ENCODE measurements at regions not wholly inside any gene's neighbourhood (a gene's known extent, or its start where the extent isn't known, plus 50 kb on each side); places are given as distances from the start of the nearest gene placed in this dataset.

GRCh38 chr3:151995091-151995490 is 121.6 kb downstream of the SUCNR1 start:
- DNase-seq: no peak

DNA sequence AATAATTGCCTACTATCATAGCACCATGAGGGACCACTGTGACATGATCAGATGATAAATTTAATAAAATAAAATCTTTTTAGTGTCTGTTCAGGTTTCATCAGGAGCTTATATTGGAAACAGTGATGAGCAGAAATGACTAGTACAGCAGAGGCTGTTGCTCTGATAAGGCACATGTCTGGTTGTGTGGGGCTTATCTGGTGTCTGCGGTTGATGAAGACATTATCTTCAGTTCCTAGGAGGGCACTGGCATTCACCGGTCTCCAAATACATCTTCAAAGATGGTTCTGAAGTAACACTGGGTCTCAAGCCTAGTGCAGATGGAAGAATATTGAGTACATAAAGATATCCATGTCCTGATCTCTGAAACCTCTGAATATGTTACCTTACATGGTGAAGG is 125.3 kb downstream of the SUCNR1 start:
- no peak for DNase-seq

DNA sequence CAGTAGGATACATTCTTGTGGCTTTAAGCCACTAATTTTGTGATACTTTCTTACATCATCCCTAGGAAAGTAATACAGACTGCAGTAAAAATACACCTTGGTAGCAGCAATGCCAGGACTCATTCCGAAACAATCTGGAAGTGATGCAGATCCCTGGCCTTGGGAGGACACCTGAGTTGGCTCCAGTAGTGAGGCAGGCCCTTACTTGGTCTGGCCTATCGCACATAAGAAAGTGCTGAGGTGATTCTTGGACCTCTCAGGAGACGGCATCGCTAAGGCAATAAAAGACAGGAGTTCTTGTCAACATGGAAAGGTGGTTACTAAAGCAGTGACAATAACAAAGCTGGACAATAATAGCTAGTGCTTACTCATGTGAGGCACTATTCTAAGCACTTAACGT is 126.5 kb downstream of the SUCNR1 start:
- no peak for DNase-seq

DNA sequence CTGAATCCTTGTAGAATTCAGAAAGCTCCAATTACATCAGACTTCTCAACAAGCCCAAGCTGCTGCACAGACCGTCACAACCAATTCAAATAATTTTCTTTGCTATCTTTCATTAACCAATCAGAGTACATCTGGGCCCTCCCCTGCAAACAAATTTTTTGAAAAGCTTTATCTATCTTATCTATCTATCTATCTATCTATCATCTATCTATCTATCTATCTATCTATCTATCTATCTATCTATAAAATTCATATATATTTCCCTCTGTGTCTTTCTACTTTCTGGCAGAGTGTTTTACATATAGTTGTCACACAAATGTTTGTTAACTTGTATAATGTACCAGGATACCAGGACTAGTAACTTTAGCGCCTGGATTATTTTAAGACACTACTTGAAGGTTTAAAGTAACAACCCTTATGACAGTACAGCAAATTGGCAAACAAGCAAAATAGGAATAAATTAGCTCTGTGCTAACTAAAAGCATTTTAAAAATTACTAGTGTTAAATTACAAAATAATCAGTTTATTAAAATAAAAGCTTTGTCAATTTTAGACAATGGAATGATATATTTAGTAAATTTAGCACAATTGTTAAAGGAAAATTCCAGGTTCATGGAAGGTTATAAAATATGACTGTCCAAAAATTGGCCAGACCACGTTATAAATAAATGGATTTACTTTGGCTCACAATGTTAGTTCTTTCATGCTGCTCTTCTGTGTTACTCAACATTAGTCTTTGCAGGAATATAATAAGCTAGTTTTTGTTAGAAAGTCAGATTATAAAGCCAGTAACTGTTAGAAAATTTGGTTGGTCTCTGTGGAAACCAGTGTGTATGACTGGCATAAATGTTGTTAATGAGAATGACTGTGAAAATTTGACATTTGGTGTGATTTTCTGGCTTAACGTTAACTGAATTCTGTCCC is 138.6 kb downstream of the SUCNR1 start:
- DNase-seq: no peak

DNA sequence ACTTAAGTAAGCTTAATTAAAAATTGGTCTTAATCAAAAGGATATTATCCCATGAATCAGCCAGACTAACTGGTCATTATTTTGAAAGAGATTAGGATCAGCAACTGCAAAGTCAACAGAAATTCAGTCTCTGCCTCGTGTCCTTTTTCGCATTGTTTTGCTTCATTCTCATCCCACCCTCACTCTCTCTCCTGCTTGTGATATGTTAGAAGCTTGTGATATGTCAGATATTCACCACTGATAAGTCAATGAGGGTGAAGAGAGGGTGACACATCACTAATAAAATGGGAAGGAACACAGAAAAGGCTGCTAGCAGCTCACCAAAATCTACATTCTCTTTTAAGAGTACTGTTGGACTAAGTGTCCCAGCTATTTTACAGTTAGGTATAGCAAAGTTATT is 146.1 kb downstream of the SUCNR1 start:
- DNase-seq: no peak

DNA sequence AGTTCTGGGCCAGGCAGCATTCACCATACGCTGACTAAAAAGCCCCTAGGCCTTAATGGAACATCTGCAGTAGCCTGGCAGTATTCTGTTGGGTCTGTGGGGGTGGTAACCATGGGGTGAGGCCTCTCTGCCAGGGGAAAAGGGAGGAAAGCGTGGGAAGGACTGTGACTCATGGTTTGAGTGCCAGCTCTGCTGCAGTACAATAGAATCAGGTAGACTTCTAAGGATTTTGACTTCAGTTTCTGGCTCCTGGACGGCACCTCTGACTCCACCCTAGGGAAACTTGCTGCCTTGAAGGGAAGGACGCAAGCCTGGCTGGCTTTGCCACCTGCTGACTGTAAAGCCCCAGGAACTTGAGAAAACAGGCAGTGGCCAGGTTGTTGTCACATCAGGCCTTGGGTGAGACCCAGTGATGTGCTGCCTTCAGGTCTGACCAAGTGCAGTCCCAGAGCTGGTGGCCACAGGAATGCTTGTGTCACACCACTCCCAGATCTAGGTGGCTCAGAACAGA is 148.6 kb downstream of the SUCNR1 start:
- DNase-seq: no peak

GRCh38 chr3:152026033-152026556 is 152.7 kb downstream of the SUCNR1 start:
- DNase-seq: no peak

DNA sequence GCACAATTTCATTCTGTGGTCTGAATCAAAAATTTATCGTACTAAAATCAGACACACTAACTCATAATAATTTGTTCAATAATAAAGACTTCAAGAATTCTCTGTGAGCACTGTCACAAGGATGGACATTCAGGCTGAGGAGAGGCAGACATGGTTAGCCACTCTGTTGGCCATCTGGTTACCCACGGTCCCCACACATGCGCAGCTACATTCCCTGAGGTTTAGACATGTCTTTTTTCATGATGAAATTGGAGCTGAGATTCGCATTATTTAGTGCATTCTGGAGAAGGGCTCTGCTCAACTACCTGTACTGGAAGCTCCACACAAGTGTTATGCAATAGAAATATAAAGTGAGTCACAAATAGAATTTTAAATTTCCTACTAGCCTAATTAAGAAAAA is 156.9 kb downstream of the SUCNR1 start:
- DNase-seq: no peak

DNA sequence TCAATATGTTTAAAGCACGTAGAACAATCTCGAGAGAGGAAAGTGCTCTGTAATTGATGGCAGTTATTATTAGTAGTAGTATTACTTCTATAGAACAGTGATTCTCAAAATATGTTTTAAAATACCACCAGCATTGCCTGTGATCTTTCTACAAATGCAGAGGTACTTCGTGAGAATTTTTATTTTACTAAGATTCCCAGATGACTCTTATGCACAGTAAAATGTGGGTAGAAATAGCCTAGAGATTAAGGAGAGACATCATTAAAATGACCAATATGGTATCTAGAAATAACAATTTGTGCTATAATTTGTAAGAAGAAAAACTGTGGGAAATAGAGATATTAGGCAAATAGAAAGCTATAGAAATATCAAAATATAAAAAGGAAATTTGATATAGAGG is 157.9 kb downstream of the SUCNR1 start:
- DNase-seq: no peak

GRCh38 chr3:152037297-152037696 is 163.9 kb downstream of the SUCNR1 start:
- no peak for DNase-seq

DNA sequence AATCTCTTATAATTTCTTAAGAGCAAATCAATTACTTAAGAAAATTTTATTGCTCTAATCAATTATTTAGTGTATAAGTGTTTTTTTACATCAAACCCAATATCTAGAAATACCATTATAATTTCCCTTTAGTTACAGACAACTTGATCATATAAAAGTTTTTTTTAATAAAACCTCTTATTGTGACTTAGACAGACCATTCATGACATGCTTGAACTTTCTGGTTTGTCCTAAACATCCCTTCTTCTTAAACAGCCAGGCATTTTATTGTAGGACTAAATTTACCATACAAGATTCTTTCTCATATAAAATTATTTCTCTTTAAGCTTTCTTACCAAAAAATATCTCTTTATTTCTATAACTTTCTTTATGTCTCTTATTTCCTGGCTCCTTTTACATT is 164.5 kb downstream of the SUCNR1 start:
- DNase-seq: no peak

- DNase-seq: no peak
Measured at GRCh38 chr3:152038490-152038889, 165.0 kb downstream of the SUCNR1 start.

- DNase-seq: no peak
Measured at GRCh38 chr3:152039887-152040286, 166.4 kb downstream of the SUCNR1 start.

- no peak for DNase-seq
Measured at GRCh38 chr3:152040319-152040718, 166.9 kb downstream of the SUCNR1 start.

DNA sequence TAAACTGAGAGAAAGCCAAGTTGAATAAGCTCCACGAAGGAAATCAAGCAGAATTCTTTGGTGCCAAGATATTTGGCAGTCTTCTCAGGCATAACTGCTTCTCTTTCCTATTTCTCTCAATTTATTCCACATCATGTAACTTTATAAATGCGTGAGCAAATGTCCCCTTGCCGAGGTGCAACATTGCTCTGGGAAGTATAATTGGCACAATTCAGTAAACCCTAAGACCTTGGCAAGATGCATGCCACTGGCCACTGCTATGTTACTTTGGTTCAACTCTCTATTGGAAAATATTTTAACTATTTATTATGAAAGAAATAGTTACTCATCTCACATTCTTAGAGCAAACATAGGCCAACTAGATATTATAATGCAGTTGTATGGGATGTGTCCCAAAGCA is 170.2 kb downstream of the SUCNR1 start:
- no peak for DNase-seq

- no peak for DNase-seq
Measured at GRCh38 chr3:152046280-152046679, 172.8 kb downstream of the SUCNR1 start.

DNA sequence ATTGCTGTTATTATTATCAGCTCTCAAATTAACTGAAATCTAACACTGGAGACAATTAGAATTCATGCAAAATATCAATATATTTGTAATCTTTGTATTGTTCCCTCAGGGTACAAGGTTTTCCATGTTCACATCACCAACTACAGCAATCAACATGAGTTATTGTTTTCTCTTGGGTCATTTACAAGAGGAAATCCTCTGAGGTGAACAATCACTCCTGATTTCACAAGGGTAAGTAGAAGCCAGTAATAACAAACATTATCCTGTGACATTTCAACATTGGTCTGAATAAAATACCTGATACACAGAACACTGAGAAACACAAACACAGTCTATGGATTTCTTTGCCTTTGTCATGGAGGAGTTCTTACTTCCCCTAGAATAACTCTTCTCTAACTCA is 174.0 kb downstream of the SUCNR1 start:
- DNase-seq: no peak

- no peak for DNase-seq
Measured at GRCh38 chr3:152048831-152049230, 175.4 kb downstream of the SUCNR1 start.

GRCh38 chr3:152050903-152051302 is 177.5 kb downstream of the SUCNR1 start:
- no peak for DNase-seq

DNA sequence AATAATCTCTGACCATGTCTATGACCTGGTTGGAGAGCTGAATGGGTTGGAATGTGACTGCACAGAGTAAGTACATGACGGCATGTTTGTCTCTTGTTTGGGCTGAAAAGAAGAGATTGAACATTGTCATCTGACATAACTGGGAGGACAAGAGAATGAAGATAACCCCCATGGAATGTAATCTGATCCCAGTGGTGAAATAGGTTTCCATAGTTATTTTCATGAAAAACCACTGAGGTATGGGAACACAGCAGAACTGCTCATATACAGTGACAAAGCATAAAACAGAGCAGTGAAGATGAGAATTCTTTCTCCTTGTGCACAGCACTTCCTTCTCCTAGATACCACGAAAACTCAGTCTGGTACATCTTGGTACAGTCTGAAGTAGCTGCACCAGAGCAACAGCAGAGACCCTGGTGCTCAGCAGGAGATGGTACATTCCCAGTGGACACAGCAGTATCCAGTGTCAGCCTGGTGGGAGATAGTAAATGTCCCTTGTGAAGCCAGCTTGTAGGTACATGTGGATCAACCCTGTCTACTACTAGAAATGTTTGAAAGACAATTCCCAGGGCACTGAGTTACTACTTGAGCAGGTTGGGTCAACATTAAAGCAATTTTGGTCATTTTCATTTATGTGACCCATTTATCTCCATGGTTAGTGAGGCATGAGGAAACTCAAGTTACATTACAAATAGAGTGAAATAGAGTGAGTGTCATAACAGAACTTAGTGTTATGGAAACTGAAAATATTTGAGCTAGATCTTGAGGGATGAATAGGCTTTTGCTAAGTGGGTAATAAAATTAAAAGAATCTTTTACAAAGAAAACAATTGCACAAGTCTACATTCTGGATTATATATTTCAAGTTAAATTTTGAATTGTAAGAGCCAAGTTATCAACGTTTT is 178.3 kb downstream of the SUCNR1 start:
- DNase-seq: no peak

DNA sequence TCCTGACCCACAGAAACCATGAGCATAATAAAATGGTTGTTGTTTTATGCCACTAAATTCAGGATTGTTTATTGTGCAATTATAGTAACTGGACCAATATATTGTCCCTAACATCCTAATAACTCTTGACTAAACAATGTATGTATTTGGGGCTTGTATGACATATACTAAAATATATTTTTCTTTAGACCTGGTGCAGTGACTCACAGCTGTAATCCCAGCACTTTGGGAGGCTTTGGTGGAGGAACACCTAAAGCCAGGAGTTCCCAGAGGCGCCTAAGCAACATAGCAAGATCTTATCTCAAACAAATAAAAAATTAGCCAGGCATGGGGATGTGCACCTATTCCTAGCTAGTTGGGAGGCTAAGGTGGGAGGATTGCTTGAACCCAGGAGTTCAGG is 180.4 kb downstream of the SUCNR1 start:
- DNase-seq: no peak

GRCh38 chr3:152054315-152054714 is 180.9 kb downstream of the SUCNR1 start:
- DNase-seq: no peak

GRCh38 chr3:152056073-152056472 is 182.6 kb downstream of the SUCNR1 start:
- no peak for DNase-seq

Measured in NCI-H1105 (cell line).